HUDEP-2 (cell line): ENCODE measurements at regions not wholly inside any gene's neighbourhood (a gene's known extent, or its start where the extent isn't known, plus 50 kb on each side); places are given as distances from the start of the nearest gene placed in this dataset.
"Not testable (repeated sequence)": the region's sequence is repeated elsewhere in the genome, so short reads cannot be mapped to it uniquely, and the experiment has no call there.

Source experiments
- DNase-seq, 76 experiments: peaks; one replicate each; lab custom pipeline; 2025; ENCODE audit not compliant: unreplicated experiment in 76 of 76; lab: John Stamatoyannopoulos, UW

DNA sequence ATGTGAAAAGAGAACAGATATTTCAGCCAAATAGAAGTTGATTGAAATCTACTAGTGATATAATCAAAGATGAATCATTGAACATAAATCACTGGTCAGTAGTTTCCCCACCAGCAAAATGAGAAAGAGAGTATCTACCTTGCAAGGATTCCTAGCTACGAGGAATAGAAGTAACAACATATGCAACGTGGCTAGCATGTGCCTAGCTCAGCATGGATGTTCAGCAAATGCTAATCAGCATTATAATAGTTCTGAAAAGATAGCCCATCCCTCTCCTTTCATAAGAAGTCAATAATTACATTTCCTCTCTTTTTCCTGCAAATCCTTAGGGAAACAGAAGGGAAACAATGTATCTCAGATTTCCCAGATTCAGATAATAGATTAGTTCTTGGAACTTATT lies 417.2 kb downstream of the SATB2 start:
- DNase-seq, result no peak

- DNase-seq, result not testable (repeated sequence)
Measured at GRCh38 chr2:199033761-199034160, 424.0 kb downstream of the SATB2 start.

DNA sequence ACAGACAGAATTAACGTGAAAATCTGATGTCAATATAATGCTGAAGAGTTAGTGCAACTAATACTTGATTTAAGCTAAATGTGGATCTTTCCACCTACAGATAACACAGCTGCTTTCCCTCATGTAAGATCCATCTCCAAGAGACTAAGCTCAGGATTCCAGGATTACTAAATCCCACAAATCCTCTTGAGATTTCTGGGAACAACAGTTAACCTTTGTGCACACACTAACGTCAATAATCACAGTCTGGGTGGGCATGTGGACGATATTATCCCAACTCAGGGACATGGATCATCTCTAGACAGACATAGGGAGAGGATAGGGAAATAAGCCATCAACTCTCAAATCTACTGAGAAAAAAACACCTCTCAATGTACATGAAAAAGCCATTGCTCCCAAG lies 432.6 kb downstream of the SATB2 start:
- no peak for DNase-seq

DNA sequence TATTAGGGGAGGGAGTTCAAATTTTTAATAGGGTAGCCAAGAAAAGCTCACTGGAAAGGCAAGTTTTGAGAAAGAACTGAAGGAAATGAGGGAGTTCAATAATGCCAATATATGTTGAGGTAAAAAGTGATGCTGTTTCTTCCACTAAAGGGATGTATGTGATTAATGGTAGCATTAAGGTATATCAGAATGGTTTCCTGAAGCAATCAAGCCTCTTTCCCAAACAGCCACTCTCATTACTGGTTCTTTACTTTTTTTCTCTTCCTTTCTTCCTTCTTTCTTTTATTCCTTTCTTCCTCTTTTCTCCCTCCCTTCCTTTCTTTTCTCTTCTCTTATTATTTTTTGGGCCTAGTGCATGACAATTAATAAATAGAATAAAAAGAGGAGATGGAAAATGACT lies 433.5 kb downstream of the SATB2 start:
- no peak for DNase-seq

DNA sequence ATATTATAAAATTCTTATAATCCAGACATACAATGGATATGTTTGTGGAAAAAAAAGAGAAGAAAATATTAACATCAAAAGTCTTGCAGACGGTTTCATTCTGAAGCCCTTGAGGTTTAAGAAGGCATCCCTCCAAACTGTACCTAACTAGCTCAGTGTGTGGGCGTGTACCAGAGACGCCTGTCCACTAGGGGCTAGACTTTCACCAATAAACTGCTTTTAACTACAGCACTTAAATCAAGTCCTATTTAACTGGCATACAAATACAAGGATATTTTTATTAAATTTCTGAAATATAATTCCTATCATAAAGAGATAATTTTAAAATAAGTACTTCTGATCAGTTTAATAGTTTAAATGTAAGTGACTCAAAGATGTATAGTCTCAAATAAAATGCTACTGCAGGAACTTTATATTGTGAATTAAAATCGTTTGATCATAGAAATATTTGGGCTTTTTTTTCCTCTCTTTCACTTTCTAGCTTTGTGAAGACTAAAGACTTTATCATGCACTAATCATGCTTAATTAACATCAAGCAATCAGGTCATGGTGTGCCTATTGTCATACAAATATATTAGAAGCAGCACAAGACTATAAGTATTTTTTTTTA lies 437.7 kb downstream of the SATB2 start:
- peak in 8 of 76 experiments; percentile 0 to 9 (median 2) for DNase-seq

- no peak for DNase-seq
Measured at GRCh38 chr2:199018826-199019225, 438.9 kb downstream of the SATB2 start.

DNA sequence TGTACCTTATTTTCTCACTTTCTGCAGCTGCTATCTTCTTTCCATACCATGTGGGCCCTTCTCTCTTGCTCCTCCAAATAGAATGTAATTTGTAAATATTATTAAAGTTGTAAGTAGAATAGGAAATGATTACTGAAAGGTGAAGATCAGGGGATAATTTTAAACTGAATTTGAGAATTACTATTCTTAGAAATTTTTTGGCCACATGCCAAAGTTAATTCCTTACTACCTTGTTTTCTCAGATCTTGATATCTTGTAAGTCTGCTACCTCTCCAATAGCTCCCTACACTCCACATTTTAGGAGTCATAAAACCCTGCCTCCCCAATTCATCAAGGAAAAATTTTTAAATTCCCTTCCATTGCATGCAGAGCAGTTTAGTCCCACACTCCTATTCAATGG lies 442.7 kb downstream of the SATB2 start:
- no peak for DNase-seq

GRCh38 chr2:199014226-199014625 lies 443.5 kb downstream of the SATB2 start:
- DNase-seq, result no peak

GRCh38 chr2:199011908-199012307 lies 445.8 kb downstream of the SATB2 start:
- DNase-seq, result no peak

DNA sequence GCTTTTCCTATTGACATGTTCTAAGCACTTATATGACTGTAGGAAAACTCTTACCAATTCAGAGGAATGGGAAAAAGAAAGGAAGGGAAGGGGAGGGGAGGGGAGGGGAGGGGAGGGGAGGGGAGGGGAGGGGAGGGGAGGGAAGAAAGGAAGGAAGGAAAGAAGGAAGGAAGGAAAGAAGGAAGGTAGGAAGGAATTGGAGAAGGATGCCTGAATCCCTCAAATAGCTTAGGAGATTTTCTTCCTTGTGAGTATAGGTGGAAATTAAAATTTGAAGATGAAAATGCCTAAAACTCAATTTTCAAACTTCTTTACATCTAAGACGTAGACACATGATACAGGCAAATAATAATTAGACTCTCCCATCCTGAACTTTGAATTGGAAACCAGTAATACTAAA lies 463.1 kb downstream of the SATB2 start:
- no peak for DNase-seq

DNA sequence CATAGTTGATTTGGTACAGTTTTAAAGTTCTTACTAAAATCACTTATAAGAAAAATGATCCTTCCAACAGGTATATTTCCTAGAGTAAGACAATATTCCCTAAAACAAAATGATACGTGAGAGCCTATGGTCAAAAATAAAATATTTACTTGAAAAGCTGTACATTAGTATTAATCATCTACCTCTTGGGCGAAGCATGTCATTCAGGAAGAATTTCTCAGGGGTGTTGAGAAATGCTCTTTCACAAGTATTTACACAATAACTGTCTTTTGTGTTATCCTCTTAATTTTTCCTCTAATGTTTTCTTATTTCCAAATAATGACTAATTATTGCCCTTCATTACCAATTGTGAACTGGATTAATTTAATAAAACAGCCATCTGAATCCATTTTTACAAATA lies 466.3 kb downstream of the SATB2 start:
- no peak for DNase-seq

GRCh38 chr2:198975779-198976178 lies 482.0 kb downstream of the SATB2 start:
- no peak for DNase-seq

GRCh38 chr2:198973785-198974184 lies 484.0 kb downstream of the SATB2 start:
- DNase-seq, result no peak

- DNase-seq, result peak in 1 of 76 experiments; percentile 7
Measured at GRCh38 chr2:198973181-198973580, 484.6 kb downstream of the SATB2 start.

GRCh38 chr2:198968545-198968944 lies 489.2 kb downstream of the SATB2 start:
- no peak for DNase-seq

DNA sequence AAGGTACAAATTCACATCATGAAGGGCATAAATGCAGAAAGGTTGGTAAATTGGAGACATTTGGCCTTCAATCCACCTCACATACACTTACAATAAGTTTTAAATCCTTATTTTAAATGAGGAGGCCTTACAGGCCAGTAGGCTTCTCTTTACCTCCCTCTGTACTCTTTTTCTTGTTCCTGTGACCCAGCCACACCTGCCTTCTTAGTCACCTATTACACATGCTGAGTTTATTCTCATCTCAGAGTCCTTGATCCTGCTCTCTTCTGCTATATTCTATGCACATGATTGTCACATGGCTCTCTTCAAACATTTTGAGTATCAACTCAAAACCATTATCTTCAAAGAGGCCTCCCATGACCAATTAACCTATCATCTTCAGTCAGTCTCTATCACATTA lies 491.5 kb downstream of the SATB2 start:
- no peak for DNase-seq

DNA sequence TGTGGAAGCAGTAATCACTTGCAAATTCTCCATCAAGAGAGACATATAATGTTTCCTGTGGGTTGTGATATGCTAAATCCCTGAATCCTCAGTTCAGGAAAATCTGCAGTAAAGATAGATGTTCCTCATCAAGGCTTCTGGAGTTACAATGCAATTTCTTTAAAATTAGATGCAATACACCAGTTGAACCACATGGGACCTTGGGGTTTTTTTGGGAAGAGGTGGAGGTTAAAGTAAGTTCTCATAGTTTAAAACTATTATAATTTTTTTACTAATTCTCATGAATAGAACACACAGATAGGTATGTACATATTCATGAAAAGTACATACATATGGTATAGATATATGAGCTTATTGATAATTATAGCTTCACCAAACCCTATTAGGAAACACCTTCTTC lies 496.2 kb downstream of the SATB2 start:
- DNase-seq, result no peak

DNA sequence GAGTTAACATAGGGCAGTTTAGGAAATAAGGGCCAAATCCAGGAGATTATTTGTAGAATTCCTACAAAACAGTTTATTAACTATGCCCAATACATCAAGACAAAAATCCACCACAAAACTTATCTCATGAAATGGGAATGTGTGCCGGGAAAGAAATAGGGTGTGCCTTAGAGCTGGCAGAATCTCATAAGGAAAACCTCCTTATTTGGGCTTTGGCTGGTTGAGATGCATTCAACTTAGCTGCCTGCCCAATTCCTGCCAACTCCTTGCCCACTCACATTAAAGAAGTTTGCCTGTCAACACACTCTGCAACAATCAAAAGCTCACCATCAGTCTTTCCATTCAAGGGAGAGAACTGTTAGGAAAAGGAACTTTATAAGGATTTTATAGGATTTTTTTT lies 500.6 kb downstream of the SATB2 start:
- DNase-seq, result no peak

GRCh38 chr2:198953328-198953727 lies 504.4 kb downstream of the SATB2 start:
- DNase-seq, result no peak

GRCh38 chr2:198950803-198951202 lies 506.9 kb downstream of the SATB2 start:
- no peak for DNase-seq

GRCh38 chr2:198945496-198945895 lies 512.2 kb downstream of the SATB2 start:
- DNase-seq, result no peak

DNA sequence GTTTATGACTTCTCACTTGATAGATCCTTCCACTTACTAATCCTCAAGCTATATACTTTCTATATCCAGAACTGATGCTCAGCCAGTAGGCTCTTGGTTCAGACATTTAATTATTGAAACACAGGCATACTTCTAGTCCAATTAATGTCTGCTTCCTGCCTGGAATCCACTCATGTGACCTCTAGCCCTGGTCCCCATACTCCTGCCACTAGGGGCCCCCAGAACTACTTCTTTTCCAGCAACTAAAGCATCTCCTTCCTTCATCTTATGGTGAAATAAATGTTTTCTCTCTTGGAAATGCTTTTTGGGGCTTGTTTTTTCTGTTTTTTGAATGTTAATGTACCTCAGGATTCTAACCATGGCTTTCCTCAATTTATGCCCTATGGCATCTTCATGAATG lies 527.6 kb downstream of the SATB2 start:
- no peak for DNase-seq

GRCh38 chr2:198928026-198928425 lies 529.7 kb downstream of the SATB2 start:
- DNase-seq, result no peak
